Dermis blood vessel endothelial cell (primary cell): ENCODE measurements at regions not wholly inside any gene's neighbourhood (a gene's known extent, or its start where the extent isn't known, plus 50 kb on each side); places are given as distances from the start of the nearest gene placed in this dataset.
"Not testable (repeated sequence)": the region's sequence is repeated elsewhere in the genome, so short reads cannot be mapped to it uniquely, and the experiment has no call there.

ENCODE experiments used
- DNase-seq: peaks from one replicate; pipeline ENCODE4 v3.0.0; 2010

- no peak for DNase-seq
Measured at GRCh38 chr7:124208173-124208572, 175.3 kb upstream of the TMEM229A start.

- no peak for DNase-seq
Measured at GRCh38 chr7:124205526-124205925, 172.7 kb upstream of the TMEM229A start.

- DNase-seq: no peak
Measured at GRCh38 chr7:124202546-124202945, 169.7 kb upstream of the TMEM229A start.

DNA sequence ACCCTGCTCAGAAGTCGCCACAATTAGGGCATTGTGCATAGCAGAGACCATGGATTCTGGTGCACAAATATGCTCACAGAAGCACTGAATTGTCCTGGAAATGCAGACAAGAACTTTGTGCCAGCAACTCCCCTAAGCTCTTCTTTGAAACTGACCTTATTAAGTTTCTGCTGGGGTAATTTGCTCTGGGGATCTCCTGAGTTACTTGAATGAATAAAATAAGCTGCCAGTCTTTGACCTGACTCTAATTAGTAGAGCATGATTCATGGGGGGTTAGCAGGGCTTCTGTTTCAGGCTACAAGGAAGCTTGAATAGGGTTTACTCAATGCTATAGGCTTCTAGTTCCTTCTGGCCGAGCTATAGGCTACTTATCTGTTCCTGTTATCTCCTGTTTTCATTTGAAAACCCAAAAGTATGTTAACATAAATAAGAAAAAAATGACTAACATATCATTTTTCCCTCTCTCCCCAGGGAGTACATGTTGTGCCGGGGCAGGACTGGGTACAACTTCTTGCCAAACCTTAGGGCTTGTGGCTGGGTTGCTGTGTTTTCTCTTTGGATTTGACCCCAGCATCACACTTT is 169.0 kb upstream of the TMEM229A start:
- DNase-seq: no peak

- DNase-seq: no peak
Measured at GRCh38 chr7:124196519-124196918, 163.7 kb upstream of the TMEM229A start.

GRCh38 chr7:124192885-124193284 is 160.0 kb upstream of the TMEM229A start:
- no peak for DNase-seq

GRCh38 chr7:124191713-124192112 is 158.8 kb upstream of the TMEM229A start:
- DNase-seq: no peak

DNA sequence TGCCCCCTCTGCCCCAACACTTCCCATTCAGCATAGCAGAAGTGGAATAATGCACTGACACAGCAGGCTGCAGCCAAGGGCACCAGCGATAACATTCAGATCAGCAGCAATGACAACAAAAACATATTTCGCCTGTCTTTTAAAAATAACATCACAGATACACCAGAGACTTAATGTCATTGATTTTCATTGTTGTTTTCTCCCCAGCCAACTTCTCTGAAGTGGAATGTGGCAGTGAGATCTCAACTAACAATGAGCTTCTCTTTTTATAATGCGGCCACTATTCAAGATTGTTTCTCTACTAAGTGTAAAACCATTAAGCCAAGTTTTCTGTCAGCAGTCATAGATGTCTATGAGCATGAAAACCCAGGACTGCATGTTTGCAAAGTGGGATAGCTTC is 158.2 kb upstream of the TMEM229A start:
- no peak for DNase-seq

DNA sequence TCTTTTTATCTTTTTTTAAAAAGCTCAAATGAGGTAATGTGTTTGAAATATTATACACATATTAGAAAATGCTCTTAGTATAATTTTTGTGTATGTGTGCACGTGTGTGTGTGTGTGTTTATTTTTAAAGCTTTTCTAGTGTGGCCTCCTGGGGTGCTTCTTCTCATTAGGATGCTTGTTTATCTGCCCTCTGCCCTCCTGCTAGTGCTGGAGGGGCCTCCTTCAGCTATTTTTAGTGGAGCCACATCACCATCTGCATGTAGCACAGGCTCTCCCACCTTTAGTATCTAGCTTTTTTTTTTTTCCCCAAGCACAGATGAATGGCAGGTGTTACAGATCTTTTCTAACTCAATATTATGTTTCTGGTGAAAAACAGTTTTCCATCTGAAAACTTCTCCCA is 155.7 kb upstream of the TMEM229A start:
- no peak for DNase-seq

DNA sequence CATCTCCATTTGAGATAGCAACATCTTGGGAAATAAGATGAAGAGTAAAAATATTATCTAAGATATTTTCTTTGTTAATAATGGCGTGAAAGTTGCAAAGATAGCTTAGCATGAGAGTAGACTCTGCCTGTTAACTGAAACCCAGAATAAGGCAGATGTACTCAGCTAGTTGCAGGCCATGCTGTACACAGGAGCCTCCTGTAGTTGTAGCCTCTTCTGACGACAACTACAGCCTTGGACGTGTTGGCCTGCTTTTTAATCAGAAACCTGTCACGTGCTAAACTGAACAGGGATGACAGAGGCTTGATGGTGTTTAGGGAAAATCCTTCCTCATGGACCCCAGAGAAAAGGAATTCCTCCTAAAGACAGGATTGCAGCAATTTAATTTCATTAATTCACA is 155.1 kb upstream of the TMEM229A start:
- no peak for DNase-seq

DNA sequence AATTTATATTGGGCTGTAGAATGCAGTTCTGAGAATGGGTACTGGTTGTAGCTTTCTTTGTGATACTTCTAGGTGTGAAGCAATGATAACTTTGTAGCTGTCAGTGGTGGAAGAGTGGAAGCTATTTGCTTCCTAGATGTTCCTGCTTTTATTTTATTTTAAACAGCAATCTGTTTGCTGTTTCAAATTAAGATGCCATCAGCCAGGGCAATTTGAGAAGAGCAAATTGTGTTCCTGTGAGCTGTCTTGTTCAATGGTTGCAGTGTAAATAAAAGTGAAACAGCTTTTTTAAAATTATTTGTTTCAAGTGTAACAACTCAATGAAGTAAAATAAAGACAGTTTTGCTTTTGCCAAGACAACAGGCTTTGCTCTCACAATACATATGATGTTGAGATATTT is 150.8 kb upstream of the TMEM229A start:
- no peak for DNase-seq

GRCh38 chr7:124179641-124180040 is 146.8 kb upstream of the TMEM229A start:
- DNase-seq: no peak

DNA sequence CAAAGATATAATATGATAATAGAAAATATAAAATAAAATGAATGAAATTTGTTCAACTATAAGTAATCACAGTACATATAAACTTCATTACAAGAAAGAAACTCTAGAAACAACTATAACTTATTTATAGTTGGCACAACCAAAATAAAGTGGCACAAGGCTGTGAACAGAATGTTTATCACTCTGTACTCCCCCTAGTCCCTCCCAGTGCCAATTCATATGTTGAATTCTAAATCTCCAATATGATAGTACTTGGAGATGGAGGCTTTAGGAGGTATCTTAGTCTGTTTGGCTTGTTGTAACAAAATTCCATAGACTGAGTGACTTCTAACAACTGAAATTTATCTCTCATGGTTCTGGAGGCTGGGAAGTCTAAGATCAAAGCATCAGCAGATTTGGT is 145.0 kb upstream of the TMEM229A start:
- no peak for DNase-seq

DNA sequence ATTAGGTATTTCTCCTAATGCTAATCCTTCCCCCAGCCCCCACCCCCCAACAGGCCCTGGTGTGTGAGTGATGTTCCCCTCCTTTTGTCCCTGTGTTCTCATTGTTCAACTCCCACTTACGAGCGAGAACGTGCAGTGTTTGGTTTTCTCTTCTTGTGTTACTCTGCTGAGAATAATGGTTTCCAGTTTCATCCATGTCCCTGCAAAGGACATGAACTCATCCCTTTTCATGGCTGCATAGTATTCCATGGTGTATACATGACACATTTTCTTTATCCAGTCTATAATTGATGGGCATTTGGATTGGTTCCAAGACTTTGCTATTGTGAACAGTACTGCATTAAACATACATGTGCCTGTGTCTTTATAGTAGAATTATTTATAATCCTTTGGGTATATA is 138.9 kb upstream of the TMEM229A start:
- not testable (repeated sequence) for DNase-seq

DNA sequence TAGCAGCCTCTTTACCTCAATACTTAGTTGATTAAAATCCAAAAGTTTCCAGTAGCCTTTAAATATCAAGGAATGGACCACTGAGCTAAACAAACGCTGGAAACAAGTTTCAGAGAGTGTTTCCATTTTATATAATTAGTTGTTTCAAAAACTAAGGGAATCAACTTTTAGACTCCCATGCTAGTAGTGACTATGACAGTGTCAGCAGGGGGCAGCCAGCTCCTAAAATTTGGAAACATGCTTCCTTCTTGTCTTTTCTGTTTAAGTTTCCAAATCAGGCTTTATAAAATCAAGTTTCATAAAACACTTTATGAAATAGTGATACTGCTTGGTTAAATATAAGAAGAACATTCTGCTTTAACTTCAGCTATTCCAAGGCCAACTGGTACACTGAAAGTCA is 138.2 kb upstream of the TMEM229A start:
- no peak for DNase-seq

DNA sequence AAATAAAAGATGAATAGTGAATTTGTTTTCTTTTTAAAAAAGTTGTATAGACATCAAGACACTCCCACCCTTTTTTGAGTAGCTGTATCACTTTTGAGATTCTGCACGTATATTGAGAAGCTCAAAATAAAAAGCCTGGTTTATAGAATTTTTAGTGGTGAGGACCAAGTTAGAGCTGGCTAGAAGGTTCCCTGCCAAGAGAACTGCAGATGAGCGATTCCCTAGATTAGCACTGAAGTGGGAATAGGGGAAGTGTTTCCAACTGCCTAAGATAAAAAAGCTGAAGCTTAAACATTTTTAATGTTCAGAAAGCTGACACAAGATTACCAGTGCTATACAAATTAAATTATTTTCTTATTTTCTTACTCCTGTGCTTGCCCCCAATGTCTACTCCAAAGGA is 135.7 kb upstream of the TMEM229A start:
- no peak for DNase-seq

- DNase-seq: no peak
Measured at GRCh38 chr7:124162667-124163066, 129.8 kb upstream of the TMEM229A start.

- peak; percentile 52 for DNase-seq
Measured at GRCh38 chr7:124155432-124156022, 122.7 kb upstream of the TMEM229A start.

DNA sequence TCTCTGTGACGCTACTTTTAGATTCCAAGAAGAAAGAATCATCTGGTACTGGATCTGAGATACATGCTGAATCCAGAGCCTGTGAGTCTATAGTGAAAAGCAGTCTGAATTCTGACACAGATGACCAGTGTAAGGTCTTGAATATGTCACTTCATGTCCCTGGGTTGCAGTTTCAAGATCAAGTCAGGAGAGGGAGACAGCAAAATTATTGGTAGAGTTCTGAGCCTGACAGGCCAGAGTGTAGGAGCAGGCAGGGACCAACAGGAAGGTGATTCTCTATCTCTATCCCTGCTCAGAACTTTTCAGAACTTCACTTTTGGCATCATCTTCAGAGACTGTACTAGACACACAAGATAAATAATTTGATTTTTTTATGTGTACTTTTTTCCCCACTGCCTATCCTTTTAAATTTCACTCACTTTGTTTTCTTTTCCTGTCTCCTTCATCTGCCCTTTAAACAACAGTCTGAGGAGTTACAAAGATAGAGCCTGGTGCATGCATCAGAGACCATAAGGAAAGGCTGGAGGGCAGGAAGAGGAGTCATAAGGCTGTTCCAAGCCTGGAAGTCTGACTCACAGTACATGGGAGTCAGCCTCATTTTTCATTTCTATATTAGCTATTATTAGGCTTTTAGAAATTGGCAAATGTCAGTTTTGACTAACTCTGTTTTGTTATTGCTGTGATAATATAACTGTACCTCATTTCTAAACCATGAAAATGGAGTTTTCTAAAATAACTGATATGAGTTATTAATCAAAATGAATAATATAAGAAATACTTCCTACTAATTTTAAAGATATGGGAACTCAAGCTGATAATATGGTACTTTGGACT is 120.2 kb upstream of the TMEM229A start:
- DNase-seq: peak; percentile 74

DNA sequence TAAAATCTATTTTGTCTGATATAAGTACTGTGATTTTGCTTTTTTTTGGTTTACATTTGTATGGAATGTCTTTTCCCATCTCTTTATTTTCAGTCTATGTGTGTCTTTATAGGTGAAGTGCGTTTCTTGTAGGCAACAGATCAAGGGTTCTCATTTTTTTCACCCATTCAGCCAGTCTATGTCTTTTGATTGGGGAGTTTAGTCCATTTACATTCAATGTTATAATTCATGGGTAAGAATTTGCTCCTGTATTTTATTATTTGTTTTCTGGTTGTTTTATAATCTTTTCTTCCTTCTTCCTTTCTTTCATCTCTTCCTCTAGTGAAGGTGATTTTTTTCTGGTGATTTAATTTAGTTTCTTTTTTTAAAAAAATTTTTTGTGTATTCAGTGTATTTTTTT is 104.8 kb upstream of the TMEM229A start:
- no peak for DNase-seq

DNA sequence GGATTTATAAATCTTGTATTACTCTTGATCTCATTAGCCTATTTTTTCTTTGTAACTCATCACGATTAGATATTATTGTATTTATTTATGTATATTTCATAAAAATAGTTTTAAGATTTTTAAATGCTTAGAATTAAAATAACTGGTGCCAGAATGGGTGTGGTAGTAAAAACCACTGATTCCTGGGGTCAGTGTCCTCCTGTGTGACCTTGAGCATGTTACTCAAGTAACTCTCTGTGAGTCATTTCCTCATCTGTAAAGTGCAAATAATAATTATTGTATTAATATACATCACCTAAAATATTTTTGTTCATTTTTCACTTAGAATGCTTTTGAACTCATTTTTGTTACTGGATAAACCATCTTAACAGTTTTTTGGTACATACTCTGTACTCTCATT is 91.3 kb upstream of the TMEM229A start:
- DNase-seq: peak; percentile 52

DNA sequence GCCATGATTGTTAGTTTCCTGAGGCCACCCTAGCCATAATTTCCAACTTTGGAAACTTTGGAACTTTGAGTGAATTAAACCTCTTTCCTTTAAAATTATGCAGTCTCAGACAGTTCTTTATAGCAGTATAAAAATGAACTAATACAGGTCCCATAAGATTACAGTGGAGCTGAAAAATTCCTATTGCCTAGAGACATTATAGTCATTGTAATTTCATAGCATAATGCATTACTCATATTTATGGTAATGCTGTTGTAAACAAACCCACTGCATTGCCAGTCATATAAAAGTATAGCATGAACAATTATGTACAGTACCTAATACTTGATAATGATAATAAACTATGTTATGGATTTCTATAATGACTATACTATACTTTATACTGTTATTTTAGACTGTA is 88.0 kb upstream of the TMEM229A start:
- DNase-seq: no peak

GRCh38 chr7:124113045-124113444 is 80.2 kb upstream of the TMEM229A start:
- DNase-seq: no peak

- no peak for DNase-seq
Measured at GRCh38 chr7:124106575-124106974, 73.7 kb upstream of the TMEM229A start.
